Germinal center (tissue), 1 donor: ENCODE measurements at regions not wholly inside any gene's neighbourhood (a gene's known extent, or its start where the extent isn't known, plus 50 kb on each side); places are given as distances from the start of the nearest gene placed in this dataset.

Experiments used
- DNase-seq: peaks from one replicate; pipeline ENCODE4 v3.0.0; 2012; ENCODE audit warnings: mixed read lengths, low spot score

- no peak for DNase-seq
Measured at GRCh38 chr2:138105358-138105757, 141.1 kb downstream of the HNMT start.

GRCh38 chr2:138106606-138107005 is 142.3 kb downstream of the HNMT start:
- DNase-seq, result no peak

GRCh38 chr2:138107288-138107687 is 143.0 kb downstream of the HNMT start:
- DNase-seq, result no peak

GRCh38 chr2:138110453-138111083 is 146.3 kb downstream of the HNMT start:
- no peak for DNase-seq

GRCh38 chr2:138112536-138112935 is 148.3 kb downstream of the HNMT start:
- DNase-seq, result no peak

GRCh38 chr2:138113871-138114525 is 149.7 kb downstream of the HNMT start:
- DNase-seq, result no peak

- DNase-seq, result no peak
Measured at GRCh38 chr2:138115666-138116065, 151.4 kb downstream of the HNMT start.

- no peak for DNase-seq
Measured at GRCh38 chr2:138116456-138116855, 152.2 kb downstream of the HNMT start.

GRCh38 chr2:138121666-138122661 is 157.7 kb downstream of the HNMT start:
- DNase-seq, result no peak

- DNase-seq, result no peak
Measured at GRCh38 chr2:138122891-138123290, 158.6 kb downstream of the HNMT start.

- DNase-seq, result no peak
Measured at GRCh38 chr2:138123741-138124140, 159.5 kb downstream of the HNMT start.

- no peak for DNase-seq
Measured at GRCh38 chr2:138124521-138124920, 160.2 kb downstream of the HNMT start.

GRCh38 chr2:138125306-138126288 is 161.3 kb downstream of the HNMT start:
- no peak for DNase-seq

GRCh38 chr2:138132108-138132507 is 167.8 kb downstream of the HNMT start:
- DNase-seq, result no peak

GRCh38 chr2:138137949-138138348 is 173.7 kb downstream of the HNMT start:
- DNase-seq, result no peak

- no peak for DNase-seq
Measured at GRCh38 chr2:138147796-138148195, 183.5 kb downstream of the HNMT start.

GRCh38 chr2:138155304-138155703 is 191.0 kb downstream of the HNMT start:
- DNase-seq, result no peak

GRCh38 chr2:138157372-138157771 is 193.1 kb downstream of the HNMT start:
- DNase-seq, result no peak

- DNase-seq, result no peak
Measured at GRCh38 chr2:138170485-138170884, 206.2 kb downstream of the HNMT start.

GRCh38 chr2:138171244-138171643 is 207.0 kb downstream of the HNMT start:
- no peak for DNase-seq

- DNase-seq, result no peak
Measured at GRCh38 chr2:138175066-138175465, 210.8 kb downstream of the HNMT start.
